Thyroid gland (tissue), 4 donors: ENCODE measurements at regions not wholly inside any gene's neighbourhood (a gene's known extent, or its start where the extent isn't known, plus 50 kb on each side); places are given as distances from the start of the nearest gene placed in this dataset.

Source experiments
- DNase-seq, 2 donors: peaks; one replicate each; pipeline ENCODE4 v3.0.0-alpha.2; 2019
- H3K27ac ChIP-seq, 3 donors: fragments of 200-600 bp; sonication (generic); 1 replicate in 2 of 3; 2 replicates in 1 of 3; pipeline ENCODE4 v1.5.1; 2016 to 2019; ENCODE audit warnings: mild to moderate bottlenecking in 1 of 3, moderate library complexity in 1 of 3
- H3K27me3 ChIP-seq: fragments of 200-600 bp; sonication (generic); one replicate; pipeline ENCODE4 v1.5.1; 2019
- H3K36me3 ChIP-seq, 2 donors: fragments of 200-600 bp; sonication (generic); one replicate each; pipeline ENCODE4 v1.5.1; 2016 to 2019
- H3K4me1 ChIP-seq, 2 donors: fragments of 200-600 bp; sonication (generic); one replicate each; pipeline ENCODE4 v1.5.1; 2017 to 2019
- H3K4me3 ChIP-seq, 3 donors: fragments of 200-600 bp; sonication (generic); replicated peaks in 1 of 3; 1 replicate in 2 of 3; 2 replicates in 1 of 3; pipeline ENCODE4 v1.5.1; 2016; ENCODE audit warnings: mild to moderate bottlenecking in 1 of 3
- H3K9me3 ChIP-seq: fragments of 200-600 bp; sonication (generic); one replicate; pipeline ENCODE4 v1.5.1; 2017
- CTCF ChIP-seq, 6 experiments: fragments of 200-600 bp in 3 of 6; fragments of 450-650 bp in 3 of 6; sonication (generic) in 3 of 6; IDR thresholded peaks; one replicate each; pipeline ENCODE4 v1.5.1; 2016 to 2019; ENCODE audit warnings: antibody characterized with exemption in 6 of 6, mild to moderate bottlenecking in 2 of 6, inconsistent platforms in 1 of 6, moderate library complexity in 1 of 6
- POLR2A ChIP-seq, 2 donors: fragments of 450-650 bp; IDR thresholded peaks; one replicate each; pipeline ENCODE4 v1.6.1; 2017; ENCODE audit warnings: antibody characterized with exemption in 2 of 2, mild to moderate bottlenecking in 2 of 2, moderate library complexity in 1 of 2
- WGBS, 2 donors: methylation state at CpG; one replicate each; pipeline ENCODE4 v1.1.5; 2017; 5-methylcytosine and 5-hydroxymethylcytosine counted together
- intact Hi-C: fragments of 100-400 bp; cut with DNase I; formaldehyde crosslinking; loops from one replicate; pipeline ENCODE4 v1.15.1; 2023

GRCh38 chr19:30729451-30729850 is 357.3 kb downstream of the ZNF536 start:
- TF ChIP-seq POLR2A (IDR thresholded peaks at IDR 0.05) (no peak), CTCF (IDR thresholded peaks at IDR 0.05) (no peak)
- Histone ChIP-seq H3K27me3 (no peaks in the 10 kb centered on the region), H3K9me3 (no peaks in the 10 kb centered on the region), H3K4me1 (no peaks in the 10 kb centered on the region), H3K27ac (no peak overlapping the region), H3K36me3 (no peaks in the 10 kb centered on the region), H3K4me3 (no peak overlapping the region)
- intact Hi-C loops, result no loop called here
- 84 to 85% methylated on average over 6 of the region's 6 CpGs for WGBS, 2 donors
- DNase-seq, result no peak

DNA sequence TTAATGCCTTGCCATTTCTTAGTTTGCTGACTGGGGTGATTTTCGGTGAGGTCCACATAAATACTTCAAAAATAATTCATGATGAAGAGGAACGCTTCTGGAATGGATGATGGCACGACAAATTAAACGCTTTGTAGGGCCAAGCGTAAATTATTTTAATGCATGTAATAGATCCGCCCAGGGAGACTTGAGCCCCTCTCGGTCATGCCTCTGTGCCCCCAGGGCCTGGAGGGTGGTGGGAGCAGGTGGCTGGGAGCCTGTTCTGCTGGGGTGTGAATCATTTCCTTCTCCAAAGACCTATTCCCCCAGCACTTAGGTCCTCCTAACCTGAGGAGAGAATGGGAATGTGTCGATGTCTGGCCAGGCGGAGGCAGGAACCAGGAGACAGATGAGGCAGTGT is 350.6 kb downstream of the ZNF536 start:
- Histone ChIP-seq H3K27ac (no peak overlapping the region), H3K36me3 (no peaks in the 10 kb centered on the region), H3K27me3 (no peaks in the 10 kb centered on the region), H3K4me1 (peaks cover 6 to 8% of the 10 kb centered on the region in 2 donors), H3K9me3 (no peaks in the 10 kb centered on the region), H3K4me3 (no peak overlapping the region)
- TF ChIP-seq POLR2A (IDR thresholded peaks at IDR 0.05) (no peak), CTCF (IDR thresholded peaks at IDR 0.05) (no peak)
- no peak for DNase-seq
- intact Hi-C loops, result no loop called here
- 84 to 93% methylated on average over 9 of the region's 9 CpGs for WGBS, 2 donors

DNA sequence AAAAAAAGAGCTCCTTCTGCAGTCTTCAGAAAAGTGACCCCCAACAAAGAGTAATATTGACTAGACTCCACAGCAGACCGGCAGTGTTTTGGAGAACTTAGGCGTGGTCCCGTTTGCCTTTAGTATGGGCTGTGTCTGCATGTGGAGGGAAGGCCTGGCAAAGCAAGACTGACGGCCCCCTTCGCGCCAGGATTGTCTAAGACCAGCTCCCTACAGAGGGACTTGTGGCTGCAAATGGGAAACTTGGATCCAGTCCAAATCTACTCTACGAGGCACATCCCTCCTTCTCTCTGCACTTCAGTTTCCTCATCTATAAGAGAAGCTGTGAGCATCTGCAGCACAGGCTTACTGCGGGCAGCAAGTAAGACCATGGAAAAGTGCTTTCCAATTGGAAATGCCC is 350.0 kb downstream of the ZNF536 start:
- TF ChIP-seq CTCF (IDR thresholded peaks at IDR 0.05), result no peak
- TF ChIP-seq POLR2A (IDR thresholded peaks at IDR 0.05), result no peak
- H3K27me3 ChIP-seq, result no peaks in the 10 kb centered on the region
- WGBS, 2 donors, result 94 to 96% methylated on average over 7 to 8 of the region's 8 CpGs

DNA sequence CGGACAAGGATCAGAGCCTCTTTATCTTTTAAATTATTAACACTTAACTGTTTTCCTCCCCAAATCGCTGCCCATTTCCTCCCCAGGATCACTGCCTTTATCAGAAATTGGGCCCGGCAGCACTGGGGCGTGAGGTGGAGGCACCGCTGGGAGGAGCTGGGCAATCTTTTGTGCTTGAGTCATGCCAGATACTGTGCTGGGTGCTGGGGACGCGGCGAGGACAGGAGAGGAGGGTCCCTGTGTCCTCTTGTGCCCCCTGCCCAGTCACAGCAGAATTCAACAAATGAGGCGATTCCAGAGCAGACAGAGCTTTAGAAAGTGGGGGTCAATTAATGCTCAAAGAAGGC is 347.8 kb downstream of the ZNF536 start:
- DNase-seq, result peak; percentile 44 to 50
- Histone ChIP-seq H3K4me1 (peaks cover 6 to 8% of the 10 kb centered on the region in 2 donors), H3K36me3 (no peaks in the 10 kb centered on the region), H3K4me3 (peak overlapping the region in 2 of 3 donors; percentile 48 to 70), H3K27me3 (no peaks in the 10 kb centered on the region), H3K9me3 (no peaks in the 10 kb centered on the region), H3K27ac (peak overlapping the region; percentile 87 to 93 (median 90))
- intact Hi-C loops, result no loop called here
- WGBS, 2 donors, result 23 to 28% methylated on average over 8 to 9 of the region's 9 CpGs
- TF ChIP-seq POLR2A (IDR thresholded peaks at IDR 0.05), result no peak

More for the DNA sequence above, 350.0 kb downstream of the ZNF536 start:
- no peaks in the 10 kb centered on the region for H3K36me3 ChIP-seq
- no peak for DNase-seq
- peaks cover 6 to 8% of the 10 kb centered on the region in 2 donors for H3K4me1 ChIP-seq
- H3K9me3 ChIP-seq, result no peaks in the 10 kb centered on the region
- no peak overlapping the region for H3K4me3 ChIP-seq
- intact Hi-C loops, result no loop called here
- no peak overlapping the region for H3K27ac ChIP-seq

DNA sequence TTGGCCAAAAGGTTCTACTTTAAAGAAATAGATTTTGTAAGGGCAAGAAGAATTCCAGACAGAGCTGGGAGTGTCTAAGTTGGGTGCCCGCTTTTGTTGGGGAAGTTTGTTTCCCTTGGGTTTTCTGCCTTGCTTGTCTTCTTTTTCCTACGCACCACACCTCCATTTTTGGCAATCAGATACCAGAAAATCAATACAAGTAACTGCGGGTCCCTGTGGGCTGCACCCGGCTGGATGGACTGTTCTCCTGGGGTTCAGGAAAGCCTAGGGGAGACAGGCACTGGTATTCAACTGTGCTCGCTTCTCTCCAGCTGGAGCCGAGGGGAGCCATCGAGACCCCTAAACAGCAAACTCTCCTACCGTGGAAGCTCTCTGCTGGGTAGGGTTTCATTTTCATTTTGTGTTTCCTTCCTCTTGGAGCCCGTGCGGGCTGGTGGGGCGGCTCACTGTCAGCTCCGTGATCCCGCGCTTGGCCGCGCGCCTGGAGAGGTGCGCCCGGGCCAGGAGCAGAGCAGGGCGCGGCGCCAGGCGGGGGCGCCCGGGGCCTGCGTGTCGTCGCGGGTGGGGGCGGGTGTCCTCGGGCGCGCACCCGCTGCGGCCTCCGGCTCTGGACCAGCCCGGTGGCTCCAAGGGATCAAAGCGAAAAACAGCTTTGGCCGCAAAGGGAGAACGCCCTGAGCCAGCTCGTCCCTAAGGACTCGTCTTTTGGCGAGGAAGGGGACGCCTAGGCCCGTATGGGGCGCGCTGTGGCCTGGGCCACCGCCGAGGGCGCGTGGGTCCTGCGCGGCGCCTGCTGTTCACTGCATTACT is 347.2 kb downstream of the ZNF536 start:
- DNase-seq, result peak; percentile 83 to 85
- TF ChIP-seq CTCF (IDR thresholded peaks at IDR 0.05), result peak in 2 of 6 experiments; percentile 2 to 15
- peak in 1 of 2 donors; percentile 51 for TF ChIP-seq POLR2A (IDR thresholded peaks at IDR 0.05)
- no peaks in the 10 kb centered on the region for H3K36me3 ChIP-seq
- H3K9me3 ChIP-seq, result no peaks in the 10 kb centered on the region
- H3K27ac ChIP-seq, result peak overlapping the region; percentile 87 to 93 (median 90)
- intact Hi-C loops, result no loop called here
- WGBS, 2 donors, result 3 to 4% methylated on average over 20 to 36 of the region's 54 CpGs
- peaks cover 6 to 8% of the 10 kb centered on the region in 2 donors for H3K4me1 ChIP-seq
- peak overlapping the region; percentile 48 to 70 (median 50) for H3K4me3 ChIP-seq
- no peaks in the 10 kb centered on the region for H3K27me3 ChIP-seq
